Ascending aorta (tissue), 2 donors: ENCODE measurements at regions not wholly inside any gene's neighbourhood (a gene's known extent, or its start where the extent isn't known, plus 50 kb on each side); places are given as distances from the start of the nearest gene placed in this dataset.

ENCODE experiments used
- DNase-seq, 2 donors: peaks; one replicate each; pipeline ENCODE4 v3.0.0-alpha.2; 2019; ENCODE audit warnings: low spot score in 2 of 2
- H3K27ac ChIP-seq, 2 donors: fragments of 200-600 bp; sonication (generic); one replicate each; pipeline ENCODE4 v1.5.1; 2016 to 2017; ENCODE audit warnings: mild to moderate bottlenecking in 1 of 2
- H3K27me3 ChIP-seq: fragments of 200-600 bp; sonication (generic); one replicate; pipeline ENCODE4 v1.5.1; 2017
- H3K36me3 ChIP-seq, 2 donors: fragments of 200-600 bp; sonication (generic); one replicate each; pipeline ENCODE4 v1.5.1; 2016
- H3K4me1 ChIP-seq, 2 donors: fragments of 200-600 bp; sonication (generic); one replicate each; pipeline ENCODE4 v1.5.1; 2016 to 2017; ENCODE audit warnings: mild to moderate bottlenecking in 1 of 2
- H3K4me3 ChIP-seq, 2 donors: fragments of 200-600 bp; sonication (generic); one replicate each; pipeline ENCODE4 v1.5.1; 2016 to 2017; ENCODE audit warnings: mild to moderate bottlenecking in 1 of 2
- H3K9me3 ChIP-seq, 2 donors: fragments of 200-600 bp; sonication (generic); one replicate each; pipeline ENCODE4 v1.5.1; 2016
- intact Hi-C: fragments of 100-400 bp; cut with DNase I; formaldehyde crosslinking; loops from one replicate; pipeline ENCODE4 v1.15.1; 2023
- TF ChIP-seq, protein P1 (sequence below), 3 experiments: fragments of 200-600 bp in 2 of 3; fragments of 450-650 bp in 1 of 3; sonication (generic) in 2 of 3; IDR thresholded peaks; one replicate each; pipeline ENCODE4 v1.5.1; 2016 to 2019; ENCODE audit warnings: antibody characterized with exemption in 3 of 3, mild to moderate bottlenecking in 1 of 3, moderate library complexity in 1 of 3

DNA sequence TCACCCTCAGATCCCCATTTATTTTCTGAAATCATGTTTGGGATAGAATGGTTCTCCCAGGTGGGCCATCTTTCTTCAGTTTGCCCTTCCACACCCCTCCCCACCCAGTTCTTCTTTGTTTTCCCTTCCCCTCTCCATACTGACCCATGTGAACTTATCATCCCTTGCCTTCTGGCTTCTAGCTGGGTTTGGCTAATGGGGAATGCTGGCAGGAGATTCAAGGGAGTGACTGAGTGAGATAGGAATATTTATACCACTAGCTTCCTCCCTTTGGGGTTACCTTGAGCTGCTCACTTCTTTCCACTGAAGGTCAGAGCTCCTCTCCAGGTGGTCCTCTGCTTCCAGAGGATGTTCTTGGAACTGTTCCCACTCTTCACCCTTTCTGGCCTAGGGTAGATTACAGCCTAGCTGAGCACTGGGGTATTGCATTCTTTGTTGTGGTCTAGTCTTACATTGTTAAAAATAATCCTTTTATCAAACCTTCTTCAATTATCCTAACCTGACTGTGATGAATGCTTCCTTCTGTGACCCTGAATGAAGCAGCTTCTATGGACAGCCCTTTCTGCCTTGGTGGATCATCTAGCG is 88.3 kb upstream of the ATP2B1 start:
- Histone ChIP-seq H3K9me3 (no peaks in the 10 kb centered on the region), H3K36me3 (no peaks in the 10 kb centered on the region), H3K4me1 (no peaks in the 10 kb centered on the region), H3K27me3 (no peaks in the 10 kb centered on the region), H3K27ac (no peak overlapping the region), H3K4me3 (no peak overlapping the region)
- TF ChIP-seq, protein P1, sequence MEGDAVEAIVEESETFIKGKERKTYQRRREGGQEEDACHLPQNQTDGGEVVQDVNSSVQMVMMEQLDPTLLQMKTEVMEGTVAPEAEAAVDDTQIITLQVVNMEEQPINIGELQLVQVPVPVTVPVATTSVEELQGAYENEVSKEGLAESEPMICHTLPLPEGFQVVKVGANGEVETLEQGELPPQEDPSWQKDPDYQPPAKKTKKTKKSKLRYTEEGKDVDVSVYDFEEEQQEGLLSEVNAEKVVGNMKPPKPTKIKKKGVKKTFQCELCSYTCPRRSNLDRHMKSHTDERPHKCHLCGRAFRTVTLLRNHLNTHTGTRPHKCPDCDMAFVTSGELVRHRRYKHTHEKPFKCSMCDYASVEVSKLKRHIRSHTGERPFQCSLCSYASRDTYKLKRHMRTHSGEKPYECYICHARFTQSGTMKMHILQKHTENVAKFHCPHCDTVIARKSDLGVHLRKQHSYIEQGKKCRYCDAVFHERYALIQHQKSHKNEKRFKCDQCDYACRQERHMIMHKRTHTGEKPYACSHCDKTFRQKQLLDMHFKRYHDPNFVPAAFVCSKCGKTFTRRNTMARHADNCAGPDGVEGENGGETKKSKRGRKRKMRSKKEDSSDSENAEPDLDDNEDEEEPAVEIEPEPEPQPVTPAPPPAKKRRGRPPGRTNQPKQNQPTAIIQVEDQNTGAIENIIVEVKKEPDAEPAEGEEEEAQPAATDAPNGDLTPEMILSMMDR (IDR thresholded peaks at IDR 0.05) = no peak
- intact Hi-C loops = no loop called here
- DNase-seq = no peak

DNA sequence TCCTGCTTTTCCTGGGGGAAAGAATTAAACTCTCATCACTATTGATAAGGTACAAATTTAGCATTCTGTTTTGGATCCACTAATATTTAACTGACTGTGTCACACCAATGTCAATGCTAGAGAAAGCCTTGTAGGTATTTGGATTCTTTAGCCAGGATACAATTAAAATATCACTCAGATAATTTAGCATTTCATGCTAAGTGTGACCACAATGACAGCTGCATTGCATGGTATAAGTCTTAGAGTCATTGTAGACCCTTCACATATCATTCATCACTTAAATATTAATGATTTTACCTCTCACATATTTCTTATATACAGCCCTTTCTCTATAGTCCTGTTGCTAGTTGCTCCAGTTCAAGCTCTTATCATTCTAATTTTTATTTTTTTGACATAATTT is 85.3 kb upstream of the ATP2B1 start:
- intact Hi-C loops = no loop called here
- H3K36me3 ChIP-seq = no peaks in the 10 kb centered on the region
- no peak overlapping the region for H3K27ac ChIP-seq
- H3K9me3 ChIP-seq = no peaks in the 10 kb centered on the region
- TF ChIP-seq, protein P1 (IDR thresholded peaks at IDR 0.05) = no peak
- no peak for DNase-seq
- no peaks in the 10 kb centered on the region for H3K27me3 ChIP-seq
- H3K4me3 ChIP-seq = no peak overlapping the region
- H3K4me1 ChIP-seq = no peaks in the 10 kb centered on the region

GRCh38 chr12:89791286-89791685 is 82.6 kb upstream of the ATP2B1 start:
- Histone ChIP-seq H3K27me3 (no peaks in the 10 kb centered on the region), H3K4me1 (no peaks in the 10 kb centered on the region), H3K27ac (no peak overlapping the region), H3K36me3 (no peaks in the 10 kb centered on the region), H3K4me3 (no peak overlapping the region), H3K9me3 (peaks cover 0 to 2% of the 10 kb centered on the region in 2 donors)
- TF ChIP-seq, protein P1 (IDR thresholded peaks at IDR 0.05) = no peak
- DNase-seq = no peak
- intact Hi-C loops = no loop called here

DNA sequence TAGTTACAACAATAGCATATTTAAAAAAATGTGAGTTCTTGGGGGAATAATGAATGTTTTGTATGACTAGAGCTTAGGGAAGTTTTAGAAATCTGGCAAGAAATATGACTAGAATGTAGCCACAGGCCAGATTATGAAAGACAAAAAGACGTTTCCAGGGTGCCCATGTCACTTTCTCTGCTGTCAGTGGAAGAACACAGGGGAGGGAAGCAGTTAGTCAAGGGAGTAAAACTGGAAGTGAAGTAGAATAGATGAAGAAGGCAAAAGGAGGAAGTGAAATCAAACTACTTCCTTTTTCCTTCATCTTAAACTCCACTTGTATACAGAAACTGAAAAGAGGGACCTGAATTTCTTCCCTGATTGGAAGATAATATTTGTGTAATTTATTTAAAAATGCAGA is 81.2 kb upstream of the ATP2B1 start:
- no peak for DNase-seq
- TF ChIP-seq, protein P1 (IDR thresholded peaks at IDR 0.05) = no peak
- no peak overlapping the region for H3K4me3 ChIP-seq
- no peaks in the 10 kb centered on the region for H3K4me1 ChIP-seq
- no peaks in the 10 kb centered on the region for H3K36me3 ChIP-seq
- no peak overlapping the region for H3K27ac ChIP-seq
- peaks cover 0 to 6% of the 10 kb centered on the region in 2 donors for H3K9me3 ChIP-seq
- H3K27me3 ChIP-seq = no peaks in the 10 kb centered on the region
- intact Hi-C loops = no loop called here

- DNase-seq = no peak
- Histone ChIP-seq H3K4me3 (no peak overlapping the region), H3K36me3 (no peaks in the 10 kb centered on the region), H3K27ac (no peak overlapping the region), H3K27me3 (no peaks in the 10 kb centered on the region), H3K4me1 (no peaks in the 10 kb centered on the region), H3K9me3 (peaks cover 0 to 6% of the 10 kb centered on the region in 2 donors)
- TF ChIP-seq, protein P1 (IDR thresholded peaks at IDR 0.05) = no peak
- intact Hi-C loops = no loop called here
Measured at GRCh38 chr12:89787763-89788162, 79.1 kb upstream of the ATP2B1 start.
